Prostate gland (tissue), 2 donors: ENCODE measurements at regions not wholly inside any gene's neighbourhood (a gene's known extent, or its start where the extent isn't known, plus 50 kb on each side); places are given as distances from the start of the nearest gene placed in this dataset.

Source experiments
- DNase-seq: peaks from one replicate; pipeline ENCODE4 v3.0.0-alpha.2; 2019; ENCODE audit warnings: low spot score
- H3K27ac ChIP-seq, 2 donors: fragments of 200-600 bp; sonication (generic); 2 replicates each; pipeline ENCODE4 v1.5.1; 2017 to 2019
- H3K27me3 ChIP-seq: fragments of 200-600 bp; sonication (generic); replicated peaks from 2 replicates; pipeline ENCODE4 v1.5.1; 2019; ENCODE audit not compliant: insufficient read depth
- H3K36me3 ChIP-seq, 2 donors: fragments of 200-600 bp; sonication (generic); 1 replicate in 1 of 2; 2 replicates in 1 of 2; pipeline versions ENCODE4 v1.5.1 to v1.8.1; 2017 to 2019
- H3K4me1 ChIP-seq: fragments of 200-600 bp; sonication (generic); replicated peaks from 2 replicates; pipeline ENCODE4 v1.5.1; 2019
- H3K4me3 ChIP-seq, 2 donors: fragments of 200-600 bp; sonication (generic); 2 replicates each; pipeline ENCODE4 v1.5.1; 2017 to 2019
- H3K9me3 ChIP-seq: fragments of 200-600 bp; sonication (generic); 2 replicates; pipeline ENCODE4 v1.5.1; 2017
- POLR2A ChIP-seq: fragments of 450-650 bp; IDR thresholded peaks from one replicate; pipeline ENCODE4 v1.6.1; 2016; ENCODE audit warnings: antibody characterized with exemption, mild to moderate bottlenecking
- POLR2AphosphoS5 ChIP-seq: sonication (generic); formaldehyde crosslinking; IDR thresholded peaks from one replicate; pipeline ENCODE4 v1.6.1; 2017; ENCODE audit warnings: antibody characterized with exemption
- WGBS: methylation state at CpG from one replicate; pipeline ENCODE4 v1.1.5; 2018; 5-methylcytosine and 5-hydroxymethylcytosine counted together
- intact Hi-C: fragments of 100-400 bp; cut with DNase I; formaldehyde crosslinking; loops from one replicate; pipeline ENCODE4 v1.14.2; 2022
- TF ChIP-seq, protein P1 (sequence below), 4 experiments: fragments of 200-600 bp in 2 of 4; fragments of 450-650 bp in 2 of 4; sonication (generic) in 2 of 4; IDR thresholded peaks; 1 replicate in 3 of 4; 2 replicates in 1 of 4; pipeline ENCODE4 v1.5.1; 2016 to 2019; ENCODE audit warnings: antibody characterized with exemption in 4 of 4, mild to moderate bottlenecking in 2 of 4, moderate library complexity in 2 of 4

DNA sequence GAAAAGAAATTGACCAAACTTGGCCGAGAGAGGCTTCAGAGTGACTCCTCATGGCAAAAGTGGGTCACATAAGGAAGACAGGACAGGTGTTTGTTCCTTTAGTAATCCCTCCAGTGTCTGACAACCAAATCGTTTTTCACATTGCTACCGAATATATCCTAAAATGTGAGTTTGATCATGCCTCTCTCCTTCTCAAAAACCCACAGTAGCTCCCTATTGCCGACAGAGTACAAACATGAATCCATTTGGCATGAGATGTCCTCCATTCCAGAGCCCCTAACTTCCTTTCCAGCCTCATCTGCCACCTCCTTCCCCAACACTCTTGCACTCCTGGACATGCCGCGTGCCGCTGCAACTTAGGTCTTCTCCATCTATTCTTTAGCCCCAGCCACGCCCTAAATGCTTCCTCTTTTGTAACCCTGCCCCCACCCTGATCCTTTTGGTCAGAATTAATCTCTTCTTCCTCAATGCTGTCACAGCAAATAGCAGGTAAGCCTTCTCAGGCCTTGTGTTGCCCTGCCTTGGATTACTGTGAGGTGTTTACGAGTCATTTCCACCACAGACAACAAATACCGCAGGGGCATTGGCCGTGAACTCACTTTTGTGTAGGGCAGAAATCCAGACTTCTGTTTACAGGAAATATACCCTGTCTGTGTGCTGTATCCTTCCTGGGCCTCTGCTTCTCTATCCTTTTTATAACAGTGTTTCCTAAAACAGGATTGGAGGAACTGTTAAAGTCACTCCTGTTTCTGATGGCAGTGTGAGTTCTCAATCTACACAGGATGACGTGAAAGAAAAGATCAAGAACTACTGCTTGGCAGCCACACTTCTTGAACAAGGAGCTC is 66.0 kb upstream of the FTH1 start:
- DNase-seq = no peak
- no peak overlapping the region for H3K27ac ChIP-seq
- intact Hi-C loops = no loop called here
- H3K36me3 ChIP-seq = no peaks in the 10 kb centered on the region
- no peaks in the 10 kb centered on the region for H3K4me1 ChIP-seq
- TF ChIP-seq, protein P1, sequence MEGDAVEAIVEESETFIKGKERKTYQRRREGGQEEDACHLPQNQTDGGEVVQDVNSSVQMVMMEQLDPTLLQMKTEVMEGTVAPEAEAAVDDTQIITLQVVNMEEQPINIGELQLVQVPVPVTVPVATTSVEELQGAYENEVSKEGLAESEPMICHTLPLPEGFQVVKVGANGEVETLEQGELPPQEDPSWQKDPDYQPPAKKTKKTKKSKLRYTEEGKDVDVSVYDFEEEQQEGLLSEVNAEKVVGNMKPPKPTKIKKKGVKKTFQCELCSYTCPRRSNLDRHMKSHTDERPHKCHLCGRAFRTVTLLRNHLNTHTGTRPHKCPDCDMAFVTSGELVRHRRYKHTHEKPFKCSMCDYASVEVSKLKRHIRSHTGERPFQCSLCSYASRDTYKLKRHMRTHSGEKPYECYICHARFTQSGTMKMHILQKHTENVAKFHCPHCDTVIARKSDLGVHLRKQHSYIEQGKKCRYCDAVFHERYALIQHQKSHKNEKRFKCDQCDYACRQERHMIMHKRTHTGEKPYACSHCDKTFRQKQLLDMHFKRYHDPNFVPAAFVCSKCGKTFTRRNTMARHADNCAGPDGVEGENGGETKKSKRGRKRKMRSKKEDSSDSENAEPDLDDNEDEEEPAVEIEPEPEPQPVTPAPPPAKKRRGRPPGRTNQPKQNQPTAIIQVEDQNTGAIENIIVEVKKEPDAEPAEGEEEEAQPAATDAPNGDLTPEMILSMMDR (IDR thresholded peaks at IDR 0.05) = no peak
- TF ChIP-seq POLR2AphosphoS5 (no peak), POLR2A (no peak)
- 76% methylated on average over 12 of the region's 12 CpGs for WGBS
- no peak overlapping the region for H3K4me3 ChIP-seq
- no peaks in the 10 kb centered on the region for H3K27me3 ChIP-seq
- H3K9me3 ChIP-seq = no peaks in the 10 kb centered on the region

DNA sequence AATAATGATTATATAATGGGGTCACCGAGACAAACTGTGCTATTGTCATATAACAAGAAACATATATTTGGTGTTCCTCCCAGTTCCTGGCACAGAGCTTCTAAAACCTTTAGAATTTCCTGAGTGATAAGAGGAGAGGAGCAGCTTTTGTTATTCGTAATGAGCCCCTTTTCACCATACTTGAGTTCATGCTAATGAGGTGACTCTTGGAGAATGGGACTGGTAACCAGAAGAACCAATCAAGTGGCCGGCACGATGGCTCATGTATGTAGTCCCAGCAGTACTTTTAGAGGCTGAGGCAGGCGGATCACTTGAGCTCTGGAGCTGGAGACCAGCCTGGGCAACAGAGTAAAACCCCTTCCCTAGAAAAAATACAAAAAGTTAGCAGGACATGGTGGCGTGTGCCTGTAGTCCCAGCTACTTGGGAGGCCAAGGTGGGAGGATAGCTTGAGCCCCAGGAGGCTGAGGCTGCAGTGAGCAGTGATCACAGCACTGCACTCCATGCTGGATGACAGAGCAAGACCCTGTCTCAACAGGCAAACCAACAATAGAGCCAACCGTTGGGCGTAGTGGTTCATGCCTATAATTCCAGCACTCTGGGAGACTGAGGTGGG is 62.7 kb upstream of the FTH1 start:
- TF ChIP-seq POLR2A = no peak
- TF ChIP-seq, protein P1 (IDR thresholded peaks at IDR 0.05) = no peak
- no peak for TF ChIP-seq POLR2AphosphoS5
- 84% methylated on average over 8 of the region's 8 CpGs for WGBS
- DNase-seq = no peak
- no peaks in the 10 kb centered on the region for H3K9me3 ChIP-seq
- no peaks in the 10 kb centered on the region for H3K4me1 ChIP-seq
- no peak overlapping the region for H3K27ac ChIP-seq
- intact Hi-C loops = no loop called here
- no peak overlapping the region for H3K4me3 ChIP-seq
- no peaks in the 10 kb centered on the region for H3K36me3 ChIP-seq
- no peaks in the 10 kb centered on the region for H3K27me3 ChIP-seq

- no peaks in the 10 kb centered on the region for H3K36me3 ChIP-seq
- no peak overlapping the region for H3K27ac ChIP-seq
- DNase-seq = no peak
- 87% methylated on average over 6 of the region's 6 CpGs for WGBS
- intact Hi-C loops = no loop called here
- no peaks in the 10 kb centered on the region for H3K4me1 ChIP-seq
- no peaks in the 10 kb centered on the region for H3K27me3 ChIP-seq
- TF ChIP-seq POLR2AphosphoS5 (no peak), POLR2A (no peak)
- TF ChIP-seq, protein P1 (IDR thresholded peaks at IDR 0.05) = no peak
- no peak overlapping the region for H3K4me3 ChIP-seq
- H3K9me3 ChIP-seq = no peaks in the 10 kb centered on the region
These were observed 59.4 kb upstream of the FTH1 start for GRCh38 chr11:62026739-62027370.

- Histone ChIP-seq H3K36me3 (no peaks in the 10 kb centered on the region), H3K4me1 (no peaks in the 10 kb centered on the region), H3K27me3 (no peaks in the 10 kb centered on the region), H3K4me3 (no peak overlapping the region), H3K27ac (no peak overlapping the region), H3K9me3 (no peaks in the 10 kb centered on the region)
- intact Hi-C loops = no loop called here
- 44% methylated on average over 13 of the region's 13 CpGs for WGBS
- TF ChIP-seq POLR2A (no peak), POLR2AphosphoS5 (peak; percentile 37)
- peak; percentile 24 for DNase-seq
These were observed 58.2 kb upstream of the FTH1 start for GRCh38 chr11:62025487-62026105.

- Histone ChIP-seq H3K4me1 (no peaks in the 10 kb centered on the region), H3K4me3 (no peak overlapping the region), H3K9me3 (no peaks in the 10 kb centered on the region), H3K27me3 (no peaks in the 10 kb centered on the region), H3K36me3 (no peaks in the 10 kb centered on the region), H3K27ac (no peak overlapping the region)
- 56% methylated on average over 6 of the region's 6 CpGs for WGBS
- DNase-seq = no peak
- TF ChIP-seq, protein P1 (IDR thresholded peaks at IDR 0.05) = no peak
- TF ChIP-seq POLR2A = no peak
- no peak for TF ChIP-seq POLR2AphosphoS5
- intact Hi-C loops = no loop called here
These were observed 57.6 kb upstream of the FTH1 start for GRCh38 chr11:62024936-62025486.
